ENCODE measurements at regions not wholly inside any gene's neighbourhood (a gene's known extent, or its start where the extent isn't known, plus 50 kb on each side); places are given as distances from the start of the nearest gene placed in this dataset.

GRCh38 chrX:144275367-144275766 lies 391.5 kb downstream of the UBE2NL start:
- ATAC-seq, result no peak
- TF ChIP-seq SNAI2 (CRISPR knock-in tag; IDR thresholded peaks at IDR 0.05) (no peak), TCF4 (CRISPR knock-in tag; IDR thresholded peaks at IDR 0.05; ENCODE audit: borderline replicate concordance) (no peak), BACH2 (CRISPR knock-in tag; IDR thresholded peaks at IDR 0.05; ENCODE audit: borderline replicate concordance) (no peak), OSR1 (CRISPR knock-in tag; IDR thresholded peaks at IDR 0.05) (no peak), GLIS3 (CRISPR knock-in tag; IDR thresholded peaks at IDR 0.05) (no peak), ZNF70 (CRISPR knock-in tag; IDR thresholded peaks at IDR 0.05) (no peak), ISL1 (CRISPR knock-in tag; IDR thresholded peaks at IDR 0.05) (no peak), CREB5 (CRISPR knock-in tag; IDR thresholded peaks at IDR 0.05; ENCODE audit: low read depth) (no peak), ZFP30 (CRISPR knock-in tag; IDR thresholded peaks at IDR 0.05) (no peak), ESRRG (CRISPR knock-in tag; IDR thresholded peaks at IDR 0.05) (no peak), PPARA (CRISPR knock-in tag; IDR thresholded peaks at IDR 0.05; ENCODE audit: borderline replicate concordance) (no peak), TOX (CRISPR knock-in tag; IDR thresholded peaks at IDR 0.05; ENCODE audit: borderline replicate concordance) (no peak), ARNTL (CRISPR knock-in tag; IDR thresholded peaks at IDR 0.05; ENCODE audit: borderline replicate concordance, low read depth) (no peak), ZC3H10 (CRISPR knock-in tag; IDR thresholded peaks at IDR 0.05) (no peak), CSDC2 (CRISPR knock-in tag; IDR thresholded peaks at IDR 0.05) (no peak), RARB (CRISPR knock-in tag; IDR thresholded peaks at IDR 0.05) (no peak), ZFP3 (CRISPR knock-in tag; IDR thresholded peaks at IDR 0.05) (no peak), PATZ1 (CRISPR knock-in tag; IDR thresholded peaks at IDR 0.05; ENCODE audit: borderline replicate concordance) (no peak), ZNF565 (CRISPR knock-in tag; conservative IDR thresholded peaks at IDR 0.05; ENCODE audit: low read depth) (no peak), TSHZ2 (CRISPR knock-in tag; IDR thresholded peaks at IDR 0.05) (no peak)

- ATAC-seq, result no peak
- TF ChIP-seq ZNF8 (CRISPR knock-in tag; IDR thresholded peaks at IDR 0.05), result no peak
- no peak for TF ChIP-seq ESRRG (CRISPR knock-in tag; IDR thresholded peaks at IDR 0.05)
- no peak for TF ChIP-seq PATZ1 (CRISPR knock-in tag; IDR thresholded peaks at IDR 0.05; ENCODE audit: borderline replicate concordance)
- TF ChIP-seq TSHZ2 (CRISPR knock-in tag; IDR thresholded peaks at IDR 0.05), result no peak
- no peak for TF ChIP-seq GLIS3 (CRISPR knock-in tag; IDR thresholded peaks at IDR 0.05)
- TF ChIP-seq BACH2 (CRISPR knock-in tag; IDR thresholded peaks at IDR 0.05; ENCODE audit: borderline replicate concordance), result no peak
- no peak for TF ChIP-seq ZNF70 (CRISPR knock-in tag; IDR thresholded peaks at IDR 0.05)
- no peak for TF ChIP-seq PPARA (CRISPR knock-in tag; IDR thresholded peaks at IDR 0.05; ENCODE audit: borderline replicate concordance)
These were observed 392.0 kb downstream of the UBE2NL start for GRCh38 chrX:144275843-144276242.
